Smooth muscle cell (in vitro differentiated cells): ENCODE measurements at regions not wholly inside any gene's neighbourhood (a gene's known extent, or its start where the extent isn't known, plus 50 kb on each side); places are given as distances from the start of the nearest gene placed in this dataset.

Experiments
- DNase-seq: peaks from one replicate; lab custom pipeline; 2025; ENCODE audit not compliant: unreplicated experiment; lab: John Stamatoyannopoulos, UW
- H2AFZ ChIP-seq: fragments of 200-600 bp; sonication (generic); 2 replicates; pipeline ENCODE4 v1.6.0; 2016; ENCODE audit warnings: antibody characterized with exemption, low read depth, mild to moderate bottlenecking
- H3F3A ChIP-seq: fragments of 200-600 bp; sonication (generic); 2 replicates; pipeline ENCODE4 v1.6.0; 2017; ENCODE audit warnings: antibody characterized with exemption, low read depth
- H3K27ac ChIP-seq: fragments of 200-600 bp; sonication (generic); 2 replicates; pipeline ENCODE4 v1.5.1; 2016; ENCODE audit warnings: low read depth, mild to moderate bottlenecking
- H3K27me3 ChIP-seq: fragments of 200-600 bp; sonication (generic); 2 replicates; pipeline ENCODE4 v1.6.1; 2016; ENCODE audit warnings: low read depth, mild to moderate bottlenecking
- H3K36me3 ChIP-seq: fragments of 200-600 bp; sonication (generic); 2 replicates; pipeline ENCODE4 v1.5.1; 2016; ENCODE audit warnings: low read depth
- H3K4me1 ChIP-seq: fragments of 200-600 bp; sonication (generic); 2 replicates; pipeline ENCODE4 v1.5.1; 2016; ENCODE audit warnings: low read depth
- H3K4me2 ChIP-seq: fragments of 200-600 bp; sonication (generic); 2 replicates; pipeline ENCODE4 v1.6.0; 2016; ENCODE audit warnings: mild to moderate bottlenecking
- H3K4me3 ChIP-seq: fragments of 200-600 bp; sonication (generic); 2 replicates; pipeline ENCODE4 v1.5.1; 2016; ENCODE audit warnings: mild to moderate bottlenecking
- H3K79me2 ChIP-seq: fragments of 200-600 bp; sonication (generic); 2 replicates; pipeline ENCODE4 v1.6.0; 2016; ENCODE audit warnings: low read depth, mild to moderate bottlenecking
- H3K9ac ChIP-seq: fragments of 200-600 bp; sonication (generic); 2 replicates; pipeline ENCODE4 v1.6.0; 2016; ENCODE audit warnings: low read depth
- H3K9me3 ChIP-seq: fragments of 200-600 bp; sonication (generic); replicated peaks from 2 replicates; pipeline ENCODE4 v1.5.1; 2016; ENCODE audit warnings: low read depth
- H4K20me1 ChIP-seq: fragments of 200-600 bp; sonication (generic); 2 replicates; pipeline ENCODE4 v1.6.0; 2016; ENCODE audit warnings: low read depth
- CTCF ChIP-seq: fragments of 200-600 bp; sonication (generic); IDR thresholded peaks from 2 replicates; pipeline ENCODE4 v1.5.1; 2017; ENCODE audit warnings: borderline replicate concordance, mild to moderate bottlenecking, antibody characterized with exemption; ENCODE audit not compliant: insufficient read depth, poor library complexity, severe bottlenecking
- WGBS: methylation state at CpG from one replicate; pipeline ENCODE4 v1.1.7; 2016; ENCODE audit warnings: low lambda C conversion rate; 5-methylcytosine and 5-hydroxymethylcytosine counted together

- H3K9me3 ChIP-seq: no peaks in the 10 kb centered on the region
- TF ChIP-seq CTCF: no peak
- H3F3A ChIP-seq: no peaks in the 10 kb centered on the region
- no peaks in the 10 kb centered on the region for H3K27me3 ChIP-seq
- no peak overlapping the region for H3K4me2 ChIP-seq
- WGBS: 82% methylated on average over 2 of the region's 2 CpGs
- no peaks in the 10 kb centered on the region for H3K4me1 ChIP-seq
- no peak overlapping the region for H3K9ac ChIP-seq
- H3K36me3 ChIP-seq: no peaks in the 10 kb centered on the region
- no peaks in the 10 kb centered on the region for H4K20me1 ChIP-seq
- DNase-seq: no peak
- no peak overlapping the region for H3K27ac ChIP-seq
- no peak overlapping the region for H2AFZ ChIP-seq
- H3K4me3 ChIP-seq: no peak overlapping the region
- no peaks in the 10 kb centered on the region for H3K79me2 ChIP-seq
Measured at GRCh38 chr3:157876556-157876955, 229.7 kb downstream of the SHOX2 start.

DNA sequence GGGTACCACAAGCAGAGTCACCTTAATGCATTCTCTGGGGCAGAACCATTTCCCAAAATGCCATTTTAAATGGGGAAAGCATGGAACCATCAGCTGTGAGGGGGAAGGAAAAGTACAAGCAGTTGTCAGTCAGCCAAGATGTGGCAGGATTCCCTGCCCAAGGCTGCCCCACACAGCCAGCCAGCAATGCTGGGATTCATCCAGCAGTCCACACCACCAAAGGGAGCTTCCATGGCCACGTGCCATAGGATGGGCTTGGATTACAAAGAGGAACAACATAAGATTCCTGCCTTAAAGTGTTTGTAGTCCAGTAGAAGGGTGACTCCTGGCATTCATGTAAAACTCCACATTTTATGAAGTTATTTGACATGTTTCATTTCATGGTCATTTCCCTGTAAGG lies 233.3 kb downstream of the SHOX2 start:
- no peak overlapping the region for H3K27ac ChIP-seq

DNA sequence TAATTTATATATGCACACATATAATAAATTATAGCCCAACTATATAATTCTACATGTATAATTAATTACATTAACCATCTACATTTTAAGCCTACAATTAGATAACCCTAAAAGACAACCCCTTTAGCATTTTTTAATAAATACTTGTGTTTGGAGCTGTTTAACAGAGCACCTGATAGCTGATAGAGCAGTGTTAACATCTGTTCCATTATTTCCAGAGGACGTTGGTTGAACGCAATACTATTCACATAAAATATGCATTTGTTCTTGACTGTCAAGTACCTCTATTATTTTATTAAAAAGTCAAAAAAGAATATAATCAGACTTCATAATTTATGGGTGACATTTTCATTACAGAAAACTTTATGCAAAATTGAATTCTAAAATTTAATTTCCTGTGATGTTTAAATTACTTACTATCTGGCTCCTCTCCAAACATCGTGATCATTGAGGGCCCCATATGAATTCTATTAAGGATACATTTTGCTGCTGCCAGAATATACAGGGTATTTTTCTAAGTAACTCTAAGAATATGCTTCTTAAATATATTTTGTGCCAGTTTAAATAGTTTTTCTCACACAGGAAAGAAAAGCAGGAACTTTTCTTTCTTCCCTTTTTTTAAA lies 234.3 kb downstream of the SHOX2 start:
- H3K9me3 ChIP-seq: no peaks in the 10 kb centered on the region
- H2AFZ ChIP-seq: no peak overlapping the region
- H3K36me3 ChIP-seq: no peaks in the 10 kb centered on the region
- no peak overlapping the region for H3K4me2 ChIP-seq
- no peak overlapping the region for H3K4me3 ChIP-seq
- H3K27me3 ChIP-seq: no peaks in the 10 kb centered on the region
- 94% methylated on average over 3 of the region's 3 CpGs for WGBS
- H3K4me1 ChIP-seq: no peaks in the 10 kb centered on the region
- H4K20me1 ChIP-seq: no peaks in the 10 kb centered on the region
- no peak for TF ChIP-seq CTCF
- no peaks in the 10 kb centered on the region for H3F3A ChIP-seq
- no peak for DNase-seq
- H3K27ac ChIP-seq: no peak overlapping the region
- H3K9ac ChIP-seq: no peak overlapping the region
- H3K79me2 ChIP-seq: no peaks in the 10 kb centered on the region

More for the DNA sequence above, 233.3 kb downstream of the SHOX2 start:
- H3K4me2 ChIP-seq: no peak overlapping the region
- H2AFZ ChIP-seq: no peak overlapping the region
- no peaks in the 10 kb centered on the region for H3F3A ChIP-seq
- H3K9ac ChIP-seq: no peak overlapping the region
- no peak for DNase-seq
- H3K79me2 ChIP-seq: no peaks in the 10 kb centered on the region
- TF ChIP-seq CTCF: no peak
- no peaks in the 10 kb centered on the region for H3K27me3 ChIP-seq
- no peaks in the 10 kb centered on the region for H3K36me3 ChIP-seq
- WGBS: 71% methylated on average over 1 of the region's 1 CpG
- H4K20me1 ChIP-seq: no peaks in the 10 kb centered on the region
- no peaks in the 10 kb centered on the region for H3K9me3 ChIP-seq
- no peaks in the 10 kb centered on the region for H3K4me1 ChIP-seq
- no peak overlapping the region for H3K4me3 ChIP-seq

DNA sequence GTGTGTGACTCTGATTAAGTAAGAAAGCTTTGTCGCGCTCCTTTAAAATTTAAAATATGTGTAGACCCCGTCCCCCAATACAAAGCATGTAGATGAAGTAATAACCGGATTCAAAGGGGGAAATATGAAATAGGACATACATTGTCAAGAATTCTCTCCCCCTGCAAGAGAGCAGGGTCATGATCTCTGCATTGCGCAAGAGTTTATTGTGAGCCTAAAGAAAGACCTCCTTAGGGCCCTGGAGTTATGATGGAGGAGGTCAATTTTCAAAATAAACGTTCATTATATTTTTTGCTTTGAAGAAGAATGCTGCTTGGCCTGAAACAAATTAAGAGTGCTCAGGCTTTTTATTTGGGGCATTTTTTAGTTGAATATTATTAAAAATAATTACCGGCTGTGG lies 235.0 kb downstream of the SHOX2 start:
- TF ChIP-seq CTCF: no peak
- no peak overlapping the region for H3K9ac ChIP-seq
- no peak overlapping the region for H3K4me2 ChIP-seq
- no peaks in the 10 kb centered on the region for H3K4me1 ChIP-seq
- no peak overlapping the region for H3K4me3 ChIP-seq
- no peaks in the 10 kb centered on the region for H3F3A ChIP-seq
- H3K27ac ChIP-seq: no peak overlapping the region
- H2AFZ ChIP-seq: no peak overlapping the region
- no peak for DNase-seq
- H3K9me3 ChIP-seq: no peaks in the 10 kb centered on the region
- H3K36me3 ChIP-seq: no peaks in the 10 kb centered on the region
- WGBS: 91% methylated on average over 7 of the region's 7 CpGs
- H4K20me1 ChIP-seq: no peaks in the 10 kb centered on the region
- H3K79me2 ChIP-seq: no peaks in the 10 kb centered on the region
- no peaks in the 10 kb centered on the region for H3K27me3 ChIP-seq
